Neuron (in vitro differentiated cells): ENCODE measurements at regions not wholly inside any gene's neighbourhood (a gene's known extent, or its start where the extent isn't known, plus 50 kb on each side); places are given as distances from the start of the nearest gene placed in this dataset.

Experiments
- H2AFZ ChIP-seq: one replicate; pipeline ENCODE4 v1.6.1; 2013; ENCODE audit warnings: low read depth, mild to moderate bottlenecking, inconsistent platforms, low read length, moderate library complexity
- H3K27me3 ChIP-seq: one replicate; pipeline ENCODE4 v1.6.1; 2013; ENCODE audit warnings: low read length; ENCODE audit not compliant: insufficient read depth
- H3K36me3 ChIP-seq: one replicate; pipeline ENCODE4 v1.6.1; 2013; ENCODE audit warnings: low read length; ENCODE audit not compliant: insufficient read depth
- H3K4me1 ChIP-seq: one replicate; pipeline ENCODE4 v1.6.1; 2013; ENCODE audit warnings: low read length; ENCODE audit not compliant: insufficient read depth
- H3K4me3 ChIP-seq: 2 replicates; pipeline ENCODE4 v1.5.1; 2013; ENCODE audit warnings: mild to moderate bottlenecking, low read length, moderate library complexity
- H3K9me3 ChIP-seq: one replicate; pipeline ENCODE4 v1.6.1; 2013; ENCODE audit warnings: low read length

DNA sequence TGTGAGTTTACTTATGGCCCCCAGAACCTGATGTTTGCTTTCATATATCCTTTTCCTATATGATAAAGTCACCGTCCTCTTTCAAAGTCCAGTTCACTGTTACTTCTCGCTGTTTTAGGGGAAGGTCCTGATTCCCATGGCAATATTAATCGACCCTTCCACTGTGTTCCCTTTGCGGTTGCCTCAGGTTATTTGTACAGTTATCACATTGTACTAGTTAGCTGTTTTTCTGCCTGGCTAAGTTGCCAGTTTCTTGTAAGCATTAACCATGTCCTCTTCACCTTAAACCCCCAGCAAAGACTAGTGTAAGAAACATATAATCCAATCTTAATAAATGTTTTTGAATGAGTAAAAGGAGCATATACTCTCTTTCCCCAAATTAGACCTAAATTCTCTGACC lies 115.0 kb upstream of the PPFIA2 start:
- Histone ChIP-seq H3K4me1 (no peaks in the 10 kb centered on the region), H3K27me3 (no peaks in the 10 kb centered on the region), H2AFZ (no peak overlapping the region), H3K9me3 (no peaks in the 10 kb centered on the region), H3K4me3 (no peak overlapping the region), H3K36me3 (no peaks in the 10 kb centered on the region)

GRCh38 chr12:81872400-81872799 lies 113.2 kb upstream of the PPFIA2 start:
- no peaks in the 10 kb centered on the region for H3K4me1 ChIP-seq
- no peaks in the 10 kb centered on the region for H3K9me3 ChIP-seq
- H2AFZ ChIP-seq, result no peak overlapping the region
- no peak overlapping the region for H3K4me3 ChIP-seq
- H3K36me3 ChIP-seq, result no peaks in the 10 kb centered on the region
- no peaks in the 10 kb centered on the region for H3K27me3 ChIP-seq

DNA sequence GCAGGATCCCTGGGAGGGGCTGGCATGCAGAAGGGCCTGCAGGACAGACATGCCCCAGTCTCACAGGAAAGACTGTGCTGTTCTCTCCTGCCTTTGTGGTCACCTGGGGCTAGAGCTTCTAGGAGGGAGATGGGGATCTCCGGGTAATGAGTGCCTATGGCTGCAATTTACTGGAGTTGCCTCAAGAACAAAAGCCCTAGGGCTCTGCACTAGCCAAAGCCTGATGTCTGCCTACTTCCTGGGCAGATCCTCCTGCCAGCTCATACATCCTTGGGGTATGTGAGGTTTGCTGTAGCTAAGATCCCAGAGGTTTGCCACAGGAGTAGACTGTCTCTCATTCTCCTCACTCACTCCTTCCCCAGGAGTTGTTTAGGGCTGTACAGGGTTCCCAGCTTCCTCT lies 106.9 kb upstream of the PPFIA2 start:
- no peak overlapping the region for H2AFZ ChIP-seq
- H3K9me3 ChIP-seq, result no peaks in the 10 kb centered on the region
- H3K36me3 ChIP-seq, result no peaks in the 10 kb centered on the region
- H3K4me1 ChIP-seq, result peaks cover 3% of the 10 kb centered on the region
- H3K27me3 ChIP-seq, result no peaks in the 10 kb centered on the region
- no peak overlapping the region for H3K4me3 ChIP-seq

GRCh38 chr12:81863406-81863805 lies 104.3 kb upstream of the PPFIA2 start:
- H3K36me3 ChIP-seq, result no peaks in the 10 kb centered on the region
- no peaks in the 10 kb centered on the region for H3K27me3 ChIP-seq
- H3K4me1 ChIP-seq, result peaks cover 3% of the 10 kb centered on the region
- no peak overlapping the region for H2AFZ ChIP-seq
- H3K9me3 ChIP-seq, result no peaks in the 10 kb centered on the region
- no peak overlapping the region for H3K4me3 ChIP-seq

- peaks cover 3% of the 10 kb centered on the region for H3K4me1 ChIP-seq
- no peaks in the 10 kb centered on the region for H3K9me3 ChIP-seq
- no peak overlapping the region for H2AFZ ChIP-seq
- H3K4me3 ChIP-seq, result no peak overlapping the region
- H3K36me3 ChIP-seq, result no peaks in the 10 kb centered on the region
- no peaks in the 10 kb centered on the region for H3K27me3 ChIP-seq
Measured at GRCh38 chr12:81859521-81859920, 100.4 kb upstream of the PPFIA2 start.

DNA sequence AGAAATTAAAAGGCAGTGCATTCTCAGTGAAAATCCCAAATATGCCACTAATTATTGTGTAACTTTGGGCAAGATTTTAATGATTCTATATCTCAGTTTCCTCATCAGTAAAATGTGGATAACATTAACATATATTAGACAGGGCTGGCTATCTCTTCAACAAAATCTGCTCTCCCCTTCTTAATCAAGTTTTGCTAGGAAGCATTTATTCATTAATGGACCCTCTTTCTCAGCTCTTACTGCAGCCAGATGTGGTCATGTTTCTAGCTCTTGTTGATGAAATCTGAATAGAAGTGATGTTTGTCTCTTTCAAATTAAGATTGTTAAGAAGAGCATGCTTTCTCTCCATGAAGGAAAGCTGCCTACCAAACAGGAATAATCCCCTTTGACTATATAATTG lies 84.4 kb upstream of the PPFIA2 start:
- H2AFZ ChIP-seq, result no peak overlapping the region
- H3K4me1 ChIP-seq, result no peaks in the 10 kb centered on the region
- no peaks in the 10 kb centered on the region for H3K27me3 ChIP-seq
- H3K36me3 ChIP-seq, result no peaks in the 10 kb centered on the region
- no peak overlapping the region for H3K4me3 ChIP-seq
- no peaks in the 10 kb centered on the region for H3K9me3 ChIP-seq

DNA sequence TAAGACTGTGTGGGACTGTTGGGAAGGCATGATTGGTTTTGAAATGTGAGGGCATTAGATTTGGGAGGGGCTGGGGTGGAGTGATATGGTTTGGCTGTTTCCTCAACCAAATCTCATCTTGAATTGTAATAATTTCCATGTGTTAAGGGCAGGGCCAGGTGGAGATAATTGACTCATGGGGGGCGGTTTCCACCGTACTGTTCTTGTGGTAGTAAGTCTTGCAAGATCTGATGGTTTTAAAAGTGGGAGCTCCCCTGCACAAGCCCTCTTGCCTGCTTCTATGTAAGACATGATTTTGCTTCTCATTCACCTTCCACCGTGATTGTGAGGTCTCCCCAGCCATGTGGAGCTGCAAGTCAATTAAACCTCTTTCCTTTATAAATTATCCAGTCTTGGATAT lies 76.6 kb upstream of the PPFIA2 start:
- Histone ChIP-seq H3K36me3 (no peaks in the 10 kb centered on the region), H3K9me3 (peaks cover 2% of the 10 kb centered on the region)

DNA sequence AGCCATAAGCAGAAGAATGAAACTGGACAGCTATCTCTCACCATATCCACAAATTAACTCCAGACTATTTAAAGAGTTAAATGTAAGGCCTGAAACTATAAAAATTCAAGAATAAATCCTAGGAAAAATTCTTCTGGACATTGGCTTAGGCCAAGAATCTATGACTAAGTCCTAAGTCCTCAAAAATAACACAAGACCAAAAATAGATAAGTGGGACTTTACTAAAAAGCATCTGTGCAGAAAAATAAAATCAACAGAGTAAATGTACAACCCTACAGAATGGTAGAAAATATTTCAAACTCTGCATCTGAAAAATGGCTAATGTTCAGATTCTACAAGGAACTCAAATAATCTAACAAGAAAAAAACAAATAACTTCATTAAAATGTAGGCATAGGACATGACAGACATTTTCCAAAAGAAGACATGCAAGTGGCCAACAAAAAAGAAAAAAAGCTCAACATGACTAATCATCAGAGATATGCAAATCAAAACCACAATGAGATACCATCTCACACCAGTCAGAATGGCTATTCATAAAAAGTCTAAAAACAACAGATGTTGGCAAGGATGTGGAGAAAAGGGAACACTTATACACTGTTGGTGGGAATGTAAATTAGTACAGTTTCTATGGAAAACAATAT lies 61.0 kb upstream of the PPFIA2 start:
- Histone ChIP-seq H3K4me1 (no peaks in the 10 kb centered on the region), H3K27me3 (no peaks in the 10 kb centered on the region), H3K9me3 (no peaks in the 10 kb centered on the region), H3K36me3 (no peaks in the 10 kb centered on the region), H2AFZ (no peak overlapping the region), H3K4me3 (no peak overlapping the region)

More for the DNA sequence above, 76.6 kb upstream of the PPFIA2 start:
- Histone ChIP-seq H3K27me3 (no peaks in the 10 kb centered on the region), H2AFZ (no peak overlapping the region), H3K4me1 (no peaks in the 10 kb centered on the region), H3K4me3 (no peak overlapping the region)

DNA sequence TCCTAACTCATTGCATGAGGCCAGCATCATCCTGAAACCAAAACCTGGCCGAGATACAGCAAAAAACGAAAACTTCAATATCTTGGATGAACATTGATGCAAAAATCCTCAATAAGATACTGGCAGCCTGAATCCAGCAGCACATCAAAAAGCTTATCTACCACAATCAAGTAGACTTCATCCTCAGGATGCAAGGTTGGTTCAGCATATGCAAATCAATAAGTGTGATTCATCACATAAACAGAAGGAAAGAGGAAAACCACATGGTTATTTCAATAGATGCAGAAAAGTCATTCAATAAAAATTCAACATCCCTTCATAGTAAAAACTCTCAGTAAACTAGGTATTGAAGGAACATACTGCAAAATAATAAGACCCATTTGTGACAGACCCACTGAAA lies 56.5 kb upstream of the PPFIA2 start:
- Histone ChIP-seq H2AFZ (no peak overlapping the region), H3K9me3 (no peaks in the 10 kb centered on the region), H3K4me3 (no peak overlapping the region), H3K36me3 (no peaks in the 10 kb centered on the region), H3K4me1 (no peaks in the 10 kb centered on the region), H3K27me3 (no peaks in the 10 kb centered on the region)

DNA sequence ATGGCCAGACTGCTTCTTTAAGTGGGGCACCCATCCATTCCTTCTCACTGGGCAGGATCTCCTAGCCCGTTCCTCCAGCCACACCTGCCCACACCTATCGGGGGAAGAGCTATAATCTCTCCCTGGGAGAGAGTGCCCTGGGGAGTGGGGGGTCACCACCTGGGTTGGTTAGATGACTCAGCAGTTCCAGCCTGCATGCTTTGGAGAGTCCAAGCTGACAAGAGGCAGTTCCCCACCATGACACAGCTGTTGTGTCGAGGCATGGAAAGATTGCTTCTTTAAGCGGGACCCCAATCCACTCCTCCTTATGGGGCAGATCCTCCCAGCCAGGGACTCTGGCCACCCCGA lies 52.6 kb upstream of the PPFIA2 start:
- Histone ChIP-seq H3K9me3 (no peaks in the 10 kb centered on the region), H3K36me3 (no peaks in the 10 kb centered on the region), H3K27me3 (no peaks in the 10 kb centered on the region), H3K4me1 (no peaks in the 10 kb centered on the region), H3K4me3 (no peak overlapping the region), H2AFZ (no peak overlapping the region)

DNA sequence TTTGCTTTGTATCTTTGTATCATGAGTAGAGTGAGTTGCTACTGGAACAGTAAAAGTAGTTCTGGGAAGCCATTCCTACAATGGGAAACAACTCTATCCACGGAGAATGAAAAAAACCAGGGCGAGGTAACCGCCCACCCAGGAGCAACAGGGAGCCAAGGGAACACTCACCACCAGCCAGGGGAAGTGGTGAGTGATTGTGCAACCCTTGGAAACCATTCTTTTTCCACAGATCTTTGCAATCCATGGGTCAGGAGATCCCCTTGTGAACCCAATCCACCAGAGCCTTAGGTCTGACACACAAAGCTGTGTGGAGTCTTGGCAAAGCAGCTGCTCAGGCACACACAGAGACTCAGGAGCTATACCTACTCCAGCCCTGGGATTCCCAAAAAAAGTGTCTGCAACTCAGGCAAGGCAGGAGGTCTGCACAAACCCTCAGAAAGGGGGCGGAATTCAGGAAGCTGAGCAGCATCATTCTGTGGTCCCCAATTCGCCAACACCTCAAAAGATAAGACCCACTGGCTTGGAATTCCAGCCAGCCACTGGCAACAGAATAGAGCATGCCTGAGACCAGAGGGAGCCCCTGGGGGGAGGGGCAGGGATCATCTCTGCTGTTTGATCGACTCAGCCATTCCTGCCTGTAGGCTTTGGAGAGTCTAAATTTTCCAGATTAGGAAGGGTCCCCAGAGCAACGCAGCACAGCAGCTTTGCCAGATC lies 52.1 kb upstream of the PPFIA2 start:
- no peaks in the 10 kb centered on the region for H3K27me3 ChIP-seq
- no peaks in the 10 kb centered on the region for H3K36me3 ChIP-seq
- H2AFZ ChIP-seq, result no peak overlapping the region
- H3K9me3 ChIP-seq, result no peaks in the 10 kb centered on the region
- H3K4me1 ChIP-seq, result no peaks in the 10 kb centered on the region
- H3K4me3 ChIP-seq, result no peak overlapping the region

GRCh38 chr12:81809829-81810595 lies 50.9 kb upstream of the PPFIA2 start:
- no peak overlapping the region for H2AFZ ChIP-seq
- H3K27me3 ChIP-seq, result no peaks in the 10 kb centered on the region
- no peak overlapping the region for H3K4me3 ChIP-seq
- H3K36me3 ChIP-seq, result no peaks in the 10 kb centered on the region
- no peaks in the 10 kb centered on the region for H3K4me1 ChIP-seq
- H3K9me3 ChIP-seq, result no peaks in the 10 kb centered on the region

DNA sequence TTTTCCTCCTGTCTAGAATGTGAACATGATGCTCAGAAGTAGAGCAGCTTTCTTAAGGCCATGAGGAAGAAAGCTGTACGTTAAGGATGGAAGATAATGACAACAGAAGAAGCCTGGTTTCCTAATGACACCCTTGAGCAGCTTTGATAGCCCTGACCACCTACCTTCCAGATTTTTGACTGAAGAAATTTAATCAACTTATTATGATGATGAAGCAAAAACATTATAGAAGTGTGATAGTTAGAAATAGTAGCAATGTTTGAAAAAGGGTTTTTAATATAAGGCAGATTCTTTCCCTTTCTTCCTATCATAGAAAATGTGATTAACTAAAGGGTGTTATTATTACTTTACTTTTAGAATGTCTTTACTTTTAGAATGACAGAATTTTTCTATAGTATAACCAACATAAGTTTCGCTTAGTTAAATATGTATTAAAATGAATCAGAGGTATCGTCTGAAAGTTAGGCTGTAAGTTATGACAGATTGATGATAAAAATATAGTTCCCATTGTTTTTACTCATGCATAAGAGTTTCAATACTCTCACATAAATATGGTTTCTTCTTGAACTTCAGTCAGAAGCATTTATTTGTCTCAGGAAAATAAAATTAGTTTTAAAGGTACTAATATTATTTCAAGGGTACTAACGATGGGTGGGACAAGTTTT lies 50.1 kb upstream of the PPFIA2 start:
- Histone ChIP-seq H3K27me3 (no peaks in the 10 kb centered on the region), H3K9me3 (no peaks in the 10 kb centered on the region), H2AFZ (no peak overlapping the region), H3K36me3 (no peaks in the 10 kb centered on the region), H3K4me3 (no peak overlapping the region), H3K4me1 (no peaks in the 10 kb centered on the region)
